Keratinocyte (primary cell): ENCODE measurements at regions not wholly inside any gene's neighbourhood (a gene's known extent, or its start where the extent isn't known, plus 50 kb on each side); places are given as distances from the start of the nearest gene placed in this dataset.
A peak's percentile ranks its signal among the peaks of the same experiment; 100 is the strongest.

Experiments used
- DNase-seq: peaks from one replicate; pipeline ENCODE4 v3.0.0-alpha.2; 2011; ENCODE audit warnings: low read depth, missing footprints, low spot score
- FAIRE-seq: peaks from 2 replicates; lab custom pipeline; 2011; peaks lifted over from hg19 to GRCh38; lab: Jason Lieb, UNC
- H2AFZ ChIP-seq: 2 replicates; pipeline ENCODE4 v1.6.0; 2012; ENCODE audit warnings: low read length, control low read depth, inconsistent platforms; ENCODE audit not compliant: control insufficient read depth
- H3K27ac ChIP-seq: 2 replicates; pipeline ENCODE4 v1.5.1; 2011; ENCODE audit warnings: low read length; ENCODE audit not compliant: control insufficient read depth, insufficient read depth
- H3K27me3 ChIP-seq: 3 replicates; pipeline ENCODE4 v1.6.0; 2011; ENCODE audit warnings: low read length; ENCODE audit not compliant: control insufficient read depth, insufficient read depth; ENCODE audit errors: extremely low read depth
- H3K36me3 ChIP-seq, 2 experiments: 2 replicates in 1 of 2; 3 replicates in 1 of 2; pipeline ENCODE4 v1.5.1; 2011; ENCODE audit warnings: low read length in 2 of 2, mild to moderate bottlenecking in 1 of 2; ENCODE audit not compliant: control insufficient read depth in 2 of 2, insufficient read depth in 2 of 2; ENCODE audit errors: extremely low read depth in 1 of 2
- H3K4me1 ChIP-seq: 3 replicates; pipeline ENCODE4 v1.5.1; 2011; ENCODE audit warnings: low read length; ENCODE audit not compliant: control insufficient read depth, insufficient read depth; ENCODE audit errors: extremely low read depth
- H3K4me2 ChIP-seq: 3 replicates; pipeline ENCODE4 v1.6.0; 2011; ENCODE audit warnings: low read depth, low read length; ENCODE audit not compliant: control insufficient read depth, insufficient read depth; ENCODE audit errors: extremely low read depth
- H3K4me3 ChIP-seq, 3 experiments: fragments of 200-600 bp in 1 of 3; sonication (generic) in 1 of 3; 2 replicates in 2 of 3; 3 replicates in 1 of 3; pipeline ENCODE4 v1.5.1; 2011 to 2016; ENCODE audit warnings: low read length in 3 of 3, mild to moderate bottlenecking in 3 of 3, control low read depth in 2 of 3, inconsistent platforms in 1 of 3, low read depth in 1 of 3, mixed read lengths in 1 of 3, mixed run types in 1 of 3, moderate library complexity in 1 of 3; ENCODE audit not compliant: control insufficient read depth in 2 of 3, insufficient read depth in 2 of 3; ENCODE audit errors: extremely low read depth in 1 of 3
- H3K79me2 ChIP-seq: 2 replicates; pipeline ENCODE4 v1.6.0; 2012; ENCODE audit warnings: low read length; ENCODE audit not compliant: control insufficient read depth, insufficient read depth
- H3K9ac ChIP-seq: 3 replicates; pipeline ENCODE4 v1.6.0; 2011; ENCODE audit warnings: low read length; ENCODE audit not compliant: control insufficient read depth, insufficient read depth; ENCODE audit errors: extremely low read depth
- H3K9me1 ChIP-seq: 3 replicates; pipeline ENCODE4 v1.6.0; 2011; ENCODE audit warnings: low read length; ENCODE audit not compliant: control insufficient read depth, insufficient read depth; ENCODE audit errors: extremely low read depth
- H3K9me3 ChIP-seq: 2 replicates; pipeline ENCODE4 v1.5.1; 2012; ENCODE audit warnings: low read depth, low read length; ENCODE audit not compliant: control insufficient read depth
- H4K20me1 ChIP-seq: 3 replicates; pipeline ENCODE4 v1.6.0; 2011; ENCODE audit warnings: low read length; ENCODE audit not compliant: control insufficient read depth, insufficient read depth; ENCODE audit errors: extremely low read depth
- CTCF ChIP-seq, 3 experiments: IDR thresholded peaks in 1 of 3; conservative IDR thresholded peaks in 1 of 3; optimal IDR thresholded peaks in 1 of 3; 2 replicates in 2 of 3; 3 replicates in 1 of 3; pipeline versions ENCODE3 to v1.5.1; 2011; ENCODE audit warnings: low read length in 3 of 3, mild to moderate bottlenecking in 3 of 3, moderate library complexity in 2 of 3, control low read depth in 1 of 3, inconsistent platforms in 1 of 3; ENCODE audit not compliant: insufficient read depth in 2 of 3; ENCODE audit errors: extremely low read depth in 1 of 3
- EZH2 ChIP-seq: IDR thresholded peaks from one replicate; pipeline ENCODE4 v1.6.1; 2012; ENCODE audit warnings: inconsistent platforms, mild to moderate bottlenecking, low read length, moderate library complexity
- dilution Hi-C: fragments of 300-500 bp; cut with MboI; formaldehyde crosslinking; loops from one replicate; pipeline ENCODE4 v1.7.0; 2020; ENCODE audit warnings: low sequenced_read_pairs; ENCODE audit not compliant: extremely low pct_ligation_motif_present

- no peak overlapping the region for H3K9ac ChIP-seq
- no peaks in the 10 kb centered on the region for H3K27me3 ChIP-seq
- H3K9me1 ChIP-seq: no peaks in the 10 kb centered on the region
- H3K79me2 ChIP-seq: no peaks in the 10 kb centered on the region
- no peaks in the 10 kb centered on the region for H3K4me1 ChIP-seq
- H2AFZ ChIP-seq: no peak overlapping the region
- FAIRE-seq (no peak), DNase-seq (no peak)
- TF ChIP-seq EZH2: no peak
- peak in 1 of 3 experiments; percentile 36 for TF ChIP-seq CTCF (optimal IDR thresholded peaks at IDR 0.05 in 1 of 3, IDR thresholded peaks at IDR 0.05 in 1 of 3, conservative IDR thresholded peaks at IDR 0.05 in 1 of 3; ENCODE audit: extremely low read depth in 1 of 3, insufficient read depth in 2 of 3, low read length in 3 of 3)
- H3K9me3 ChIP-seq: no peaks in the 10 kb centered on the region
- H4K20me1 ChIP-seq: no peaks in the 10 kb centered on the region
- no peak overlapping the region for H3K4me3 ChIP-seq
- dilution Hi-C loops: no loop called here
- no peak overlapping the region for H3K27ac ChIP-seq
- H3K36me3 ChIP-seq: no peaks in the 10 kb centered on the region
- no peak overlapping the region for H3K4me2 ChIP-seq
Measured at GRCh38 chr12:127925971-127926370, 341.0 kb upstream of the TMEM132C start.

GRCh38 chr12:127928178-127928577 lies 338.8 kb upstream of the TMEM132C start:
- dilution Hi-C loops: no loop called here
- H3K4me3 ChIP-seq: no peak overlapping the region
- no peak for DNase-seq
- no peaks in the 10 kb centered on the region for H3K4me1 ChIP-seq
- no peak overlapping the region for H3K9ac ChIP-seq
- no peaks in the 10 kb centered on the region for H3K27me3 ChIP-seq
- no peaks in the 10 kb centered on the region for H4K20me1 ChIP-seq
- no peaks in the 10 kb centered on the region for H3K9me1 ChIP-seq
- H3K4me2 ChIP-seq: no peak overlapping the region
- H3K27ac ChIP-seq: no peak overlapping the region
- no peak overlapping the region for H2AFZ ChIP-seq
- no peaks in the 10 kb centered on the region for H3K36me3 ChIP-seq
- no peaks in the 10 kb centered on the region for H3K9me3 ChIP-seq
- TF ChIP-seq CTCF (optimal IDR thresholded peaks at IDR 0.05 in 1 of 3, IDR thresholded peaks at IDR 0.05 in 1 of 3, conservative IDR thresholded peaks at IDR 0.05 in 1 of 3; ENCODE audit: extremely low read depth in 1 of 3, insufficient read depth in 2 of 3, low read length in 3 of 3): no peak
- TF ChIP-seq EZH2: no peak
- FAIRE-seq: no peak
- no peaks in the 10 kb centered on the region for H3K79me2 ChIP-seq
